ENCODE measurements at regions not wholly inside any gene's neighbourhood (a gene's known extent, or its start where the extent isn't known, plus 50 kb on each side); places are given as distances from the start of the nearest gene placed in this dataset.

DNA sequence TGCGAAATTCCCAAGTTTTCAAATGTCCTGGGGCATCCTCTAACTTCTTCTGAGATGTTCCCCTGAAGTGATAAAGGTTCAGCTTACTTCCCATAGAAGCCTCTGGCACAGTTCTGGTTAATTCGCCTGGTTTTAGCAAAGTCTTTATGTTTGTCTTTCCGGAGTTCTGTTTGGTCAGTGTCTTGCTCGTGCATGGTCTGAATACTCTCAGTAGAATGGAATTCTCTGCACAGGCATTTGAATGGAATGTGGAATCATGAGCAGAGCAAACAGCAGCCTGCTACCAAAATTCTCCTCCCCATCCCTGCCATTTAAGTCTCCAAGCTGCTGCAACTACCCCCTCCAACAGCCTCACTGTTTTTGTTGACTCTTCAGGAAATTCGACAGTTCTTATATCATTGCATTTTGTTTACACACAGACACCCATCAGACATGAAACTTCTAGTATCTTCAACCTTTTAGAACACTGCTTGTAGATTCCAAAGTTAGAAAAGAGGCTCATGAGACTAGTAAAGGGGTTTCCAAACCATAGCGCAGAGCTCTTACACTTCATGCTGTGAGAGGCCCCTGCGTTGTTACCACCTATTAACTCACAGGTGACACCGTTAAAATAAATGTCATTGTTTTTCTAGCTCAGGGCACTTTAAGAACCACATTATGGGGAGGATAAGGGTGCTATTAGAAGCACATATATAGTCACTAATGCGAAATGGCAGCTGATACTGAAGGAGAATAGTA, 129.7 kb downstream of the PLCE1 start:
- no peak overlapping the region for H3K18ac ChIP-seq (ENCODE audit: extremely low read depth, low read length)
- H3K4me1 ChIP-seq (replicated peaks in 1 of 4; ENCODE audit: control insufficient read depth in 3 of 4, insufficient read depth in 4 of 4, low read length in 3 of 4) = no peaks in the 10 kb centered on the region
- no peak overlapping the region for H4K8ac ChIP-seq (ENCODE audit: extremely low read depth, insufficient read depth, low read length)
- H2BK5ac ChIP-seq (ENCODE audit: low read depth, low read length) = no peak overlapping the region
- no peak overlapping the region for H2AFZ ChIP-seq (ENCODE audit: low read length)
- no peaks in the 10 kb centered on the region for H4K20me1 ChIP-seq (replicated peaks in 1 of 2; ENCODE audit: control insufficient read depth in 1 of 2, insufficient read depth in 2 of 2, low read length in 2 of 2)
- no peak overlapping the region for H4K91ac ChIP-seq (replicated peaks; ENCODE audit: insufficient read length, low read length)
- no peak overlapping the region for H4K5ac ChIP-seq (ENCODE audit: insufficient read length, low read depth, low read length)
- H3K4me2 ChIP-seq (ENCODE audit: insufficient read depth in 1 of 2, low read depth in 2 of 2, low read length in 2 of 2) = no peak overlapping the region
- no peak overlapping the region for H2BK12ac ChIP-seq (ENCODE audit: low read depth, low read length)
- no peak for FAIRE-seq
- no peak overlapping the region for H2BK20ac ChIP-seq (ENCODE audit: low read length)
- H3K79me2 ChIP-seq (ENCODE audit: control insufficient read depth in 1 of 2, insufficient read depth in 2 of 2, low read length in 2 of 2) = no peaks in the 10 kb centered on the region
- H3K9ac ChIP-seq (replicated peaks in 1 of 4; ENCODE audit: extremely low read depth in 1 of 4, low read depth in 3 of 4, low read length in 3 of 4) = no peak overlapping the region
- POLR2A ChIA-PET (ENCODE audit: partially characterized antibody) = no interaction called here
- no peaks in the 10 kb centered on the region for H3K9me3 ChIP-seq (ENCODE audit: insufficient read depth in 2 of 2, low read depth in 1 of 2, low read length in 1 of 2)
- no peak overlapping the region for H3K23ac ChIP-seq (ENCODE audit: insufficient read length)
- H3K4ac ChIP-seq (replicated peaks; ENCODE audit: insufficient read length, low read depth, low read length) = no peak overlapping the region
- H2BK15ac ChIP-seq (ENCODE audit: low read length) = no peak overlapping the region
- H3K27me3 ChIP-seq (replicated peaks in 1 of 4; ENCODE audit: control insufficient read depth in 3 of 4, extremely low read depth in 1 of 4, insufficient read depth in 3 of 4, low read length in 3 of 4) = no peaks in the 10 kb centered on the region
- WGBS, 2 experiments (ENCODE audit: extremely low coverage in 1 of 2, insufficient coverage in 1 of 2, insufficient read length in 1 of 2, insufficient replicate concordance in 2 of 2, low coverage in 1 of 2, low lambda C conversion rate in 2 of 2, missing lambda C conversion rate in 1 of 2) = 91% methylated on average over 9 of the region's 9 CpGs; no CpG with 5 or more reads in 1 of the 2 experiments
- H2AK5ac ChIP-seq (ENCODE audit: low read depth, low read length) = no peak overlapping the region
- CTCF ChIA-PET (ENCODE audit: partially characterized antibody) = interaction anchor here (1.7 to 1.8 kb wide), 3 partner anchors 15 to 199 kb away, joined by 4 to 7 read pairs (median 6); no protein-coding TSS in a partner anchor
- H3K79me1 ChIP-seq (ENCODE audit: low read depth, low read length) = no peaks in the 10 kb centered on the region
- no peak overlapping the region for H3K56ac ChIP-seq (replicated peaks; ENCODE audit: insufficient read length, low read depth, low read length)
- peak in 1 of 2 experiments; percentile 17 for DNase-seq (ENCODE audit: low read depth in 1 of 2, low spot score in 2 of 2)
- H2BK120ac ChIP-seq (replicated peaks; ENCODE audit: low read depth, low read length) = no peak overlapping the region
- no peaks in the 10 kb centered on the region for H3K23me2 ChIP-seq (ENCODE audit: low read depth, low read length)
- no peak overlapping the region for H3K14ac ChIP-seq (ENCODE audit: insufficient read length)
- no peak for TF ChIP-seq RNF2 (IDR thresholded peaks at IDR 0.05; ENCODE audit: borderline replicate concordance, low read depth, low read length, missing control alignments, poor library complexity, severe bottlenecking)
- no peak for TF ChIP-seq HDAC6 (IDR thresholded peaks at IDR 0.05; ENCODE audit: low read depth, low read length)
- no peak for TF ChIP-seq CTBP2 (IDR thresholded peaks at IDR 0.05; ENCODE audit: borderline replicate concordance, insufficient read depth, insufficient read length, low read length)
- no peak overlapping the region for H3K27ac ChIP-seq (ENCODE audit: low read depth, low read length)
- H3K4me3 ChIP-seq (ENCODE audit: extremely low read depth in 1 of 4, insufficient read depth in 2 of 4, low read depth in 3 of 4, low read length in 4 of 4) = no peak overlapping the region
- no peaks in the 10 kb centered on the region for H3K36me3 ChIP-seq (ENCODE audit: control insufficient read depth in 2 of 4, insufficient read depth in 4 of 4, low read length in 3 of 4)

Data from H1 (cell line).